GM12864 (cell line): ENCODE measurements at regions not wholly inside any gene's neighbourhood (a gene's known extent, or its start where the extent isn't known, plus 50 kb on each side); places are given as distances from the start of the nearest gene placed in this dataset.

ENCODE experiments used
- DNase-seq: peaks from one replicate; pipeline ENCODE4 v3.0.0-alpha.2; 2011; ENCODE audit warnings: low read depth
- H3K4me3 ChIP-seq: 2 replicates; pipeline ENCODE4 v1.5.1; 2011; ENCODE audit warnings: mild to moderate bottlenecking, low read depth, low read length, control low read depth
- TF ChIP-seq, protein P1 (sequence below): IDR thresholded peaks from 2 replicates; pipeline ENCODE4 v1.5.1; 2011; ENCODE audit warnings: low read depth, mild to moderate bottlenecking, moderate library complexity, low read length, control low read depth, inconsistent platforms; ENCODE audit errors: missing control alignments

GRCh38 chr5:10173716-10174115 is 76.0 kb downstream of the ATPSCKMT start:
- TF ChIP-seq, protein P1, sequence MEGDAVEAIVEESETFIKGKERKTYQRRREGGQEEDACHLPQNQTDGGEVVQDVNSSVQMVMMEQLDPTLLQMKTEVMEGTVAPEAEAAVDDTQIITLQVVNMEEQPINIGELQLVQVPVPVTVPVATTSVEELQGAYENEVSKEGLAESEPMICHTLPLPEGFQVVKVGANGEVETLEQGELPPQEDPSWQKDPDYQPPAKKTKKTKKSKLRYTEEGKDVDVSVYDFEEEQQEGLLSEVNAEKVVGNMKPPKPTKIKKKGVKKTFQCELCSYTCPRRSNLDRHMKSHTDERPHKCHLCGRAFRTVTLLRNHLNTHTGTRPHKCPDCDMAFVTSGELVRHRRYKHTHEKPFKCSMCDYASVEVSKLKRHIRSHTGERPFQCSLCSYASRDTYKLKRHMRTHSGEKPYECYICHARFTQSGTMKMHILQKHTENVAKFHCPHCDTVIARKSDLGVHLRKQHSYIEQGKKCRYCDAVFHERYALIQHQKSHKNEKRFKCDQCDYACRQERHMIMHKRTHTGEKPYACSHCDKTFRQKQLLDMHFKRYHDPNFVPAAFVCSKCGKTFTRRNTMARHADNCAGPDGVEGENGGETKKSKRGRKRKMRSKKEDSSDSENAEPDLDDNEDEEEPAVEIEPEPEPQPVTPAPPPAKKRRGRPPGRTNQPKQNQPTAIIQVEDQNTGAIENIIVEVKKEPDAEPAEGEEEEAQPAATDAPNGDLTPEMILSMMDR = no peak
- no peak for DNase-seq

DNA sequence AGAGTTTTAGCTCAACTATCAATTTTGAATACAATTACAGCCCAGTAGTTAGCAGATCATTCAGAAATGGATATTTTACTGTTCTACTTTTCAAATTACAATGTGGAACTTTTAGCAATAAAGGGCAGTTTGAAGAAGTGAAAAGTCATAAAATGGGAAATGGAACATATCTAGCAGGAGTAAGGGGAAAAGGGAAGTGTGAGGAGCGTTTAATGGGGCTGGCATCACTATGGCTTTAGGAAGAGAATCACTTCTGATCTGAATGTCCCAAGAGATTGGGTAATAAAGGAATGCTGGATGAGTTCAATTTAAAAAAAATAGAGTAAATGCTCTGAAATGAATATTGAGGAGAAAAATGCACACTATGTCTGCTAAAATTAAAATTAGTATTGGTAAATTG is 77.4 kb downstream of the ATPSCKMT start:
- TF ChIP-seq, protein P1 = no peak
- H3K4me3 ChIP-seq = no peak overlapping the region
- no peak for DNase-seq

More at GRCh38 chr5:10173716-10174115, 76.0 kb downstream of the ATPSCKMT start:
- H3K4me3 ChIP-seq = no peak overlapping the region

- TF ChIP-seq, protein P1 = no peak
- no peak overlapping the region for H3K4me3 ChIP-seq
- no peak for DNase-seq
Measured at GRCh38 chr5:10169359-10169758, 80.3 kb downstream of the ATPSCKMT start.

GRCh38 chr5:10168254-10168653 is 81.4 kb downstream of the ATPSCKMT start:
- TF ChIP-seq, protein P1 = no peak
- no peak for DNase-seq
- no peak overlapping the region for H3K4me3 ChIP-seq

DNA sequence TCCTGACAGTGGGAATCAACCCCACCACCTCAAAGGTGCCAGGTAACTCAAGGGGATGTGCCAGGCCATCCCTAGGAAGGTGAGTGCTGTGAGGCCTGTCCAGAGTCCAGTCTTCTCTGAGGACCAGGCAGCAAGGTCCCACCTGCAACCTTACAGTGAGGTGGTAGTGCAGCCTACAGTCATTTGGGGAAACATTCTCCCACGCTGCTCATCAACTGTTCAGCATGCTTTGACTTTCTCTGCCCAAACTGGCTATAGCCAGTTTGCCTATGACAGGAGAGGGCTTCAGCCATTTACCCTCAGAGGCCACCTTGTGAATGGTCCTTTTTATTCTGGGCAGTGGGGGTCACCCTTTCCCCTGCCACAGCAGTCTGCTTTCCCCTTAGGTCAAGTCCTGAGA is 81.9 kb downstream of the ATPSCKMT start:
- TF ChIP-seq, protein P1 = no peak
- DNase-seq = no peak
- H3K4me3 ChIP-seq = no peak overlapping the region

GRCh38 chr5:10166392-10166791 is 83.3 kb downstream of the ATPSCKMT start:
- H3K4me3 ChIP-seq = no peak overlapping the region
- TF ChIP-seq, protein P1 = no peak
- DNase-seq = no peak

DNA sequence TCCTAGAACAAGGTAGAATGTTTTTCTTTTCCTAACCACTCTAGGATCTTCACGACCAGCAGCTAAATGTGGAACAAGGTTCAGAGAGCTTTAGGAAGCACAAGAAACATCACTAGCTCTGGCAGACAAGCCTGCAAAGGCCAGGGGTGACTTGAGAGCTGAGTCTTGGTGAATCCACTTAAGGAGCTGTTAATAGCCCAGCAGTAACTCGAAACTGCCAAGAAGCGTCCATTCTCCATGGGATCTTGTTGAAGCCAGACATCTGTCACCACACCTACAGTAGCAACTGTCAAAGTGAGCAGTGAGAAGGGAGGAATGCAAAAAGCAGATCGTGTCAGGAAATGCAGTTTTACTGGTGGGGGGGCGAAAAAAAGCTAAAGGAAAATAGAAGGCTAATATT is 87.2 kb downstream of the ATPSCKMT start:
- TF ChIP-seq, protein P1 = no peak
- H3K4me3 ChIP-seq = no peak overlapping the region
- no peak for DNase-seq
